ENCODE measurements at regions not wholly inside any gene's neighbourhood (a gene's known extent, or its start where the extent isn't known, plus 50 kb on each side); places are given as distances from the start of the nearest gene placed in this dataset.

GRCh38 chr14:71711619-71712018 lies 220.6 kb upstream of the RGS6 start:
- TF ChIP-seq CTCF (IDR thresholded peaks at IDR 0.05 in 8 of 11, conservative IDR thresholded peaks at IDR 0.05 in 3 of 11): no peak
- TF ChIP-seq POLR2AphosphoS5 (IDR thresholded peaks at IDR 0.05): no peak
